ENCODE measurements at regions not wholly inside any gene's neighbourhood (a gene's known extent, or its start where the extent isn't known, plus 50 kb on each side); places are given as distances from the start of the nearest gene placed in this dataset.
"Not testable (repeated sequence)": the region's sequence is repeated elsewhere in the genome, so short reads cannot be mapped to it uniquely, and the experiment has no call there.

DNA sequence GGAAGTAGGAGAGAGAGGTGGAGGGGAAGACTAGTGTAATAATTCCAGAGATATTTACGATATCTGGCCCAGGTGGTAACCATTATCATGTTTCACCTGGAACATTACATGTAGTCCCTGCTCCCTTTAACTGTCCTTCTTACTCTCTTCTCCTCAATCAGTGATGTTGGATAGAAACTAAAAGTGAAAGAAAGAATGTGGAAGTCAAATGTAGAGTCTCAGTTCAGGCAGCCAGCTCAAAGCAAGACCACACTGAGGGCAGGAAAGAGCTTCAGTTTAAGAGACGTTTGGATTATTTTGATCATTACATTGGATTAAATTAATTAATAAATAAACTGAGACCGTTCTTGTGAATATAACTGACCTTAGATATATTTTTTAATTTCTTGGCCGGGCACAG is 594.4 kb downstream of the FLRT2 start:
- Histone ChIP-seq H3K9me3 (replicated peaks) (no peaks in the 10 kb centered on the region), H3K36me3 (no peaks in the 10 kb centered on the region), H3K27ac (replicated peaks) (no peak overlapping the region), H3K4me3 (no peak overlapping the region), H3K27me3 (ENCODE audit: low read depth) (no peaks in the 10 kb centered on the region), H3K4me1 (no peaks in the 10 kb centered on the region)
- TF ChIP-seq CTCF (IDR thresholded peaks at IDR 0.05; ENCODE audit: borderline replicate concordance), result no peak
- DNase-seq, result no peak
- intact Hi-C loops (cut with micrococcal nuclease), result no loop called here

- Histone ChIP-seq H3K4me1 (no peaks in the 10 kb centered on the region), H3K27me3 (ENCODE audit: low read depth) (no peaks in the 10 kb centered on the region), H3K4me3 (no peak overlapping the region), H3K27ac (replicated peaks) (no peak overlapping the region), H3K36me3 (no peaks in the 10 kb centered on the region), H3K9me3 (replicated peaks) (no peaks in the 10 kb centered on the region)
- no peak for DNase-seq
- no peak for TF ChIP-seq CTCF (IDR thresholded peaks at IDR 0.05; ENCODE audit: borderline replicate concordance)
- intact Hi-C loops (cut with micrococcal nuclease), result no loop called here
These were observed 586.0 kb downstream of the FLRT2 start for GRCh38 chr14:86115972-86116371.

DNA sequence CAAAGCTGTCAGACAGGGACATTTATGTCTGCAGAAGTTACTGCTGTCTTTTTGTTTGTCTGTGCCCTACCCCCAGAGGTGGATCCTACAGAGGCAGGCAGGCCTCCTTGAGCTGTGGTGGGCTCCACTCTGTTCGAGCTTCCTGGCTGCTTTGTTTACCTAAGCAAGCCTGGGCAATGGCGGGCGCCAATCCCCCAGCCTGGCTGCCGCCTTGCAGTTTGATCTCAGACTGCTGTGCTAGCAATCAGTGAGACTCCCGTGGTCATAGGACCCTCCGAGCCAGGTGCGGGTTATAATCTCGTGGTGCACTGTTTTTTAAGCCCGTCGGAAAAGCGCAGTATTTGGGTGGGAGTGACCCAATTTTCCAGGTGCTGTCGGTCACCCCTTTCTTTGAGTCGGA is 580.9 kb downstream of the FLRT2 start:
- H3K4me1 ChIP-seq; H3K36me3 ChIP-seq; DNase-seq; H3K27me3 ChIP-seq (ENCODE audit: low read depth); H3K27ac ChIP-seq (replicated peaks); H3K9me3 ChIP-seq (replicated peaks); H3K4me3 ChIP-seq; intact Hi-C loops (cut with micrococcal nuclease): not testable (repeated sequence)

- Histone ChIP-seq H3K36me3 (no peaks in the 10 kb centered on the region), H3K27ac (replicated peaks) (no peak overlapping the region), H3K4me1 (no peaks in the 10 kb centered on the region), H3K4me3 (no peak overlapping the region), H3K27me3 (ENCODE audit: low read depth) (no peaks in the 10 kb centered on the region), H3K9me3 (replicated peaks) (peaks cover 7% of the 10 kb centered on the region)
- intact Hi-C loops (cut with micrococcal nuclease), result no loop called here
- TF ChIP-seq CTCF (IDR thresholded peaks at IDR 0.05; ENCODE audit: borderline replicate concordance), result no peak
- DNase-seq, result no peak
These were observed 574.8 kb downstream of the FLRT2 start for GRCh38 chr14:86104691-86105265.

GRCh38 chr14:86094512-86094911 is 564.6 kb downstream of the FLRT2 start:
- no peak for TF ChIP-seq CTCF (IDR thresholded peaks at IDR 0.05; ENCODE audit: borderline replicate concordance)
- H3K4me1 ChIP-seq, result no peaks in the 10 kb centered on the region
- no peak overlapping the region for H3K4me3 ChIP-seq
- intact Hi-C loops (cut with micrococcal nuclease), result no loop called here
- H3K36me3 ChIP-seq, result no peaks in the 10 kb centered on the region
- no peak for DNase-seq
- H3K9me3 ChIP-seq (replicated peaks), result peaks cover 15% of the 10 kb centered on the region
- H3K27me3 ChIP-seq (ENCODE audit: low read depth), result no peaks in the 10 kb centered on the region
- H3K27ac ChIP-seq (replicated peaks), result no peak overlapping the region

GRCh38 chr14:86091811-86092210 is 561.9 kb downstream of the FLRT2 start:
- Histone ChIP-seq H3K27ac (replicated peaks) (no peak overlapping the region), H3K4me1 (no peaks in the 10 kb centered on the region), H3K9me3 (replicated peaks) (peaks cover 12% of the 10 kb centered on the region), H3K4me3 (no peak overlapping the region), H3K36me3 (no peaks in the 10 kb centered on the region), H3K27me3 (ENCODE audit: low read depth) (no peaks in the 10 kb centered on the region)
- DNase-seq, result no peak
- no peak for TF ChIP-seq CTCF (IDR thresholded peaks at IDR 0.05; ENCODE audit: borderline replicate concordance)
- intact Hi-C loops (cut with micrococcal nuclease), result no loop called here
